HCT116 (cell line): ENCODE measurements at regions not wholly inside any gene's neighbourhood (a gene's known extent, or its start where the extent isn't known, plus 50 kb on each side); places are given as distances from the start of the nearest gene placed in this dataset.
"Not testable (repeated sequence)": the region's sequence is repeated elsewhere in the genome, so short reads cannot be mapped to it uniquely, and the experiment has no call there.

Experiments used
- EZH2 ChIP-seq: fragments of 200-600 bp; sonication (generic); IDR thresholded peaks from 2 replicates; pipeline ENCODE4 v1.6.1; 2017; ENCODE audit warnings: antibody characterized with exemption, mixed run types
- POLR2AphosphoS5 ChIP-seq: IDR thresholded peaks from 2 replicates; pipeline ENCODE4 v1.6.1; 2011; ENCODE audit warnings: mild to moderate bottlenecking, low read depth, low read length, moderate library complexity

DNA sequence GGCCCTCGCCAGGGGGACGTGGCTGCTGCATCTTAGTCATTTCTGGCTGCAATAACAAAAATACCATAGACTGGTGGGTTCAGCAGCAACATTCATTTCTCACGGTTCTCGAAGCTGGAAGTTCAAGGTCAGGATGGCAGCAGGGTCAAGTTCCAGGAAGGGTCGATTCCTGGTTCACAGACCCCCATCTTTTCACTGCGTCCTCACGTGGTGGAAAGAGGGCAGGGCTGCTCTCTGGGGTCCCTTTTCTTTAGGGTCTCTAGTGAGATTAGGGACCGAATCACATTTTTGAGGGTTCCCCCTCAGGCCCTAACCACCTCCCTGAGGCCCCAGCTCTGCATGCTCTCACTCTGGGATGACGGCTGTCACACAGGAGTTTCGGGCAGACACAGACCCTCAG lies 187.5 kb downstream of the TMEM121 start:
- not testable (repeated sequence) for TF ChIP-seq POLR2AphosphoS5, EZH2
